ENCODE measurements at regions not wholly inside any gene's neighbourhood (a gene's known extent, or its start where the extent isn't known, plus 50 kb on each side); places are given as distances from the start of the nearest gene placed in this dataset.

- no peak overlapping the region for H3K4me2 ChIP-seq
- ATAC-seq = no peak
- FAIRE-seq = no peak
- no peak for DNase-seq (ENCODE audit: low read depth in 1 of 2, low spot score in 1 of 2)
- CTCF ChIA-PET = no interaction called here
- H3K4me3 ChIP-seq = no peak overlapping the region
- no peak overlapping the region for H3K27ac ChIP-seq
- no peaks in the 10 kb centered on the region for H3K9me3 ChIP-seq
- no peaks in the 10 kb centered on the region for H3K4me1 ChIP-seq
- POLR2A ChIA-PET = no interaction called here
- TF ChIP-seq HOXA7 (CRISPR knock-in tag; IDR thresholded peaks at IDR 0.05) (no peak), NR3C1 (IDR thresholded peaks at IDR 0.05) (no peak), HOXB5 (CRISPR knock-in tag; IDR thresholded peaks at IDR 0.05) (no peak), RAD21 (conservative IDR thresholded peaks at IDR 0.05 in 1 of 2, IDR thresholded peaks at IDR 0.05 in 1 of 2) (no peak), MYC (IDR thresholded peaks at IDR 0.05; ENCODE audit: borderline replicate concordance, low read length) (no peak), TP53 (CRISPR knock-in tag; IDR thresholded peaks at IDR 0.05) (no peak), EHF (CRISPR knock-in tag; IDR thresholded peaks at IDR 0.05) (no peak), CBX8 (IDR thresholded peaks at IDR 0.05) (no peak), CBX2 (IDR thresholded peaks at IDR 0.05; ENCODE audit: borderline replicate concordance, low read depth) (no peak)
Measured at GRCh38 chr3:70646635-70647034, 334.2 kb upstream of the MDFIC2 start.

GRCh38 chr3:70640481-70640880 is 328.0 kb upstream of the MDFIC2 start:
- H3K4me2 ChIP-seq = no peak overlapping the region
- ChIA-PET POLR2A (no interaction called here), CTCF (no interaction called here)
- FAIRE-seq = no peak
- H3K9me3 ChIP-seq = no peaks in the 10 kb centered on the region
- H3K4me3 ChIP-seq = no peak overlapping the region
- no peak for ATAC-seq
- TF ChIP-seq EHF (CRISPR knock-in tag; IDR thresholded peaks at IDR 0.05) (no peak), ESRRA (IDR thresholded peaks at IDR 0.05; ENCODE audit: borderline replicate concordance, low read length) (no peak), JUN (IDR thresholded peaks at IDR 0.05) (no peak), MAFK (IDR thresholded peaks at IDR 0.05; ENCODE audit: partially characterized antibody) (no peak), NFE2L2 (conservative IDR thresholded peaks at IDR 0.05; ENCODE audit: low read length) (no peak), BCL3 (IDR thresholded peaks at IDR 0.05) (no peak), ZC3H11A (IDR thresholded peaks at IDR 0.05) (no peak), KDM1A (IDR thresholded peaks at IDR 0.05; ENCODE audit: low read depth) (no peak), MAX (IDR thresholded peaks at IDR 0.05) (no peak), RARB (CRISPR knock-in tag; IDR thresholded peaks at IDR 0.05) (no peak), ZSCAN20 (CRISPR knock-in tag; IDR thresholded peaks at IDR 0.05) (no peak), GATA3 (IDR thresholded peaks at IDR 0.05; ENCODE audit: borderline replicate concordance) (no peak)
- no peaks in the 10 kb centered on the region for H3K4me1 ChIP-seq
- no peak for DNase-seq (ENCODE audit: low read depth in 1 of 2, low spot score in 1 of 2)
- no peak overlapping the region for H3K27ac ChIP-seq

GRCh38 chr3:70635301-70635700 is 322.9 kb upstream of the MDFIC2 start:
- TF ChIP-seq ELK1 (IDR thresholded peaks at IDR 0.05; ENCODE audit: low read depth, low read length) (no peak), HES2 (IDR thresholded peaks at IDR 0.05) (no peak), E2F6 (IDR thresholded peaks at IDR 0.05; ENCODE audit: borderline replicate concordance, low read depth) (no peak), MAZ (IDR thresholded peaks at IDR 0.05; ENCODE audit: borderline replicate concordance, low read depth, low read length) (no peak), RFX5 (IDR thresholded peaks at IDR 0.05) (no peak), EP300 (IDR thresholded peaks at IDR 0.05) (no peak), JUN (IDR thresholded peaks at IDR 0.05) (no peak), HDAC2 (IDR thresholded peaks at IDR 0.05) (no peak)
- 70% methylated on average over 2 of the region's 2 CpGs for WGBS (ENCODE audit: missing lambda C conversion rate)
- H3K4me3 ChIP-seq = no peak overlapping the region
- ATAC-seq = no peak
- POLR2A ChIA-PET = no interaction called here
- H3K27ac ChIP-seq = no peak overlapping the region
- no peaks in the 10 kb centered on the region for H3K4me1 ChIP-seq
- no peaks in the 10 kb centered on the region for H3K9me3 ChIP-seq
- H3K4me2 ChIP-seq = no peak overlapping the region
- DNase-seq (ENCODE audit: low read depth in 1 of 2, low spot score in 1 of 2) = no peak
- CTCF ChIA-PET = no interaction called here
- no peak for FAIRE-seq

Measured in A549 (cell line).